ENCODE measurements at regions not wholly inside any gene's neighbourhood (a gene's known extent, or its start where the extent isn't known, plus 50 kb on each side); places are given as distances from the start of the nearest gene placed in this dataset.

- H3K79me2 ChIP-seq (ENCODE audit: insufficient read depth, low read length), result no peaks in the 10 kb centered on the region
- H2BK12ac ChIP-seq (ENCODE audit: insufficient read length, low read depth, low read length), result no peak overlapping the region
- H3K27ac ChIP-seq (ENCODE audit: insufficient read length, low read depth, low read length), result no peak overlapping the region
- DNase-seq, result no peak
- H3K4me3 Mint-ChIP-seq, result no peak overlapping the region
- H3K36me3 Mint-ChIP-seq (ENCODE audit: insufficient read depth in 1 of 3, low read depth in 3 of 3), result no peaks in the 10 kb centered on the region; a peak in 1 of 7 replicates
- H3K9me3 ChIP-seq (ENCODE audit: control insufficient read depth, low read depth, low read length), result no peaks in the 10 kb centered on the region
- no peak overlapping the region for H3K18ac ChIP-seq (ENCODE audit: insufficient read length, low read depth, low read length)
- WGBS (ENCODE audit: extremely low coverage, insufficient read length, low lambda C conversion rate), result no CpG with 5 or more reads among the region's 5 CpGs
- no peak overlapping the region for H3K23ac ChIP-seq (ENCODE audit: insufficient read length, low read depth, low read length)
- no peak overlapping the region for H2BK120ac ChIP-seq (ENCODE audit: low read depth, low read length, poor library complexity, severe bottlenecking)
- no peak overlapping the region for H3K4ac ChIP-seq (ENCODE audit: low read depth, low read length)
- H2AFZ ChIP-seq (ENCODE audit: low read length), result no peak overlapping the region
- H3K27me3 ChIP-seq (ENCODE audit: insufficient read depth, low read length), result no peaks in the 10 kb centered on the region
- peaks cover 10 to 17% of the 10 kb centered on the region in 2 experiments for H3K4me1 Mint-ChIP-seq
- H3K9me3 Mint-ChIP-seq, result no peaks in the 10 kb centered on the region; a peak in 1 of 5 replicates
- H4K20me1 ChIP-seq (ENCODE audit: control insufficient read depth, insufficient read depth, insufficient read length), result no peaks in the 10 kb centered on the region
- no peak overlapping the region for H3K56ac ChIP-seq (ENCODE audit: insufficient read length, low read depth, low read length)
- no peak overlapping the region for H3T11ph ChIP-seq (ENCODE audit: low read length)
- no peak overlapping the region for H2AK5ac ChIP-seq (ENCODE audit: insufficient read length, low read length)
- H3K79me1 ChIP-seq (ENCODE audit: insufficient read depth, low read depth, low read length, poor library complexity, severe bottlenecking), result no peaks in the 10 kb centered on the region
- H2BK15ac ChIP-seq (ENCODE audit: low read depth, low read length), result no peak overlapping the region
- H4K8ac ChIP-seq (replicated peaks; ENCODE audit: insufficient read length, low read depth, low read length), result no peak overlapping the region
- no peak for TF ChIP-seq CTCF (conservative IDR thresholded peaks at IDR 0.05)
- H3K27me3 Mint-ChIP-seq (ENCODE audit: low read depth), result peaks cover under 1% of the 10 kb centered on the region; the same call in 1 of the 2 replicates
- H3K4me2 ChIP-seq (ENCODE audit: insufficient read depth, insufficient read length, low read length), result no peak overlapping the region
- H3K4me1 ChIP-seq (ENCODE audit: insufficient read depth, low read length), result no peaks in the 10 kb centered on the region
- no peak overlapping the region for H3K27ac Mint-ChIP-seq
- H4K91ac ChIP-seq (ENCODE audit: insufficient read length, low read depth, low read length), result no peak overlapping the region
- H4K5ac ChIP-seq (ENCODE audit: insufficient read length, low read depth, low read length), result no peak overlapping the region
- no peak overlapping the region for H2BK20ac ChIP-seq (ENCODE audit: low read depth, low read length, poor library complexity, severe bottlenecking)
- H3K14ac ChIP-seq (ENCODE audit: insufficient read depth, low read length), result no peak overlapping the region
- H3K9ac ChIP-seq (ENCODE audit: extremely low read depth, insufficient read length, low read length), result no peak overlapping the region
- H2BK5ac ChIP-seq (ENCODE audit: insufficient read length, low read length), result no peak overlapping the region
- H3K23me2 ChIP-seq (ENCODE audit: insufficient read length, low read depth, low read length, poor library complexity, severe bottlenecking), result no peaks in the 10 kb centered on the region
Observed at GRCh38 chr5:6108540-6108848, 269.9 kb downstream of the MED10 start.
